ENCODE measurements at regions not wholly inside any gene's neighbourhood (a gene's known extent, or its start where the extent isn't known, plus 50 kb on each side); places are given as distances from the start of the nearest gene placed in this dataset.

DNA sequence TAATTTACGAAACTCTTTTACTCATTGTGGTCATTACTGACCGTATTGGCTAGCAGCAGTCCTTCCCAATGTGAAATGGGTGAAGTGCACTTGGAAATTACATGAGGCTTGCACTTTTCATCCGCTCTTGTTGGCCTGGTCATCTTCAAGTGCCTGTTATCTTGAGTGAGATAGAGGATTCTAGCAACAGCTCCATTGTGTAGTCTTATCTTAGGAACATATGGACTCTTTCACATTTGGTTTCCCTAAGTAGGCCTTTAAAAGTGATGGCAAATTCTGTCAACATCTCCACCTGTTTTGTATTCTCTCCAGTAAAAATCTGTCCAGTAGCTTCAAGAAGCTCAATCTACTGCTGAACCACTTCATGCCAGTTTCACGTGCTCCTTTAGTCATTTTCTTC is 114.8 kb upstream of the MARCKS start:
- TF ChIP-seq POLR2A (IDR thresholded peaks at IDR 0.05; ENCODE audit: low read length) = no peak
- no peak for TF ChIP-seq GATA1 (IDR thresholded peaks at IDR 0.05; ENCODE audit: low read depth, low read length)
